Uterus (tissue), 2 donors: ENCODE measurements at regions not wholly inside any gene's neighbourhood (a gene's known extent, or its start where the extent isn't known, plus 50 kb on each side); places are given as distances from the start of the nearest gene placed in this dataset.

ENCODE experiments used
- POLR2A ChIP-seq, 2 donors: fragments of 450-650 bp; IDR thresholded peaks; one replicate each; pipeline ENCODE4 v1.6.1; 2016; ENCODE audit warnings: antibody characterized with exemption in 2 of 2, mild to moderate bottlenecking in 1 of 2, moderate library complexity in 1 of 2
- TF ChIP-seq, protein P1 (sequence below), 4 experiments: fragments of 200-600 bp in 2 of 4; fragments of 450-650 bp in 2 of 4; sonication (generic) in 2 of 4; IDR thresholded peaks; one replicate each; pipeline ENCODE4 v1.5.1; 2016 to 2019; ENCODE audit warnings: antibody characterized with exemption in 4 of 4, mild to moderate bottlenecking in 2 of 4, moderate library complexity in 1 of 4

DNA sequence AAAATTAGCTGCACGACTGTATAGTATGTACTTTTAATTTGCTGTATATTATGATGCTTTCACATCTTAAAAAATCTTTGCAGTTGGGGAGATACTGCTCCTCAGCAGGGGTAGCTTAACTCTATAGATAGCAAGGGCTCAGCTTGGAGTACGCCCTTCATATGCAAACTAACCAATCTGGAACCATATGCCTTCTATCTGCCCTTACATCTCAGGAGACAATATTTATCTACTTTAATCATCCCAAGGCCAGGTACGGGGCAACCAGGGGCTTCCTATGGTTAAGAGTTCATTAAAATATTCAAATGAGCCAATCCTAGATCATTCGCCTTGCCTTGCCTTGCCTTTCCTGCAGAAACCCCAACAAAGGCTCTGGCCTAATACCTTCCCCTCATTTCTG is 204.1 kb upstream of the ZBTB20 start:
- TF ChIP-seq, protein P1, sequence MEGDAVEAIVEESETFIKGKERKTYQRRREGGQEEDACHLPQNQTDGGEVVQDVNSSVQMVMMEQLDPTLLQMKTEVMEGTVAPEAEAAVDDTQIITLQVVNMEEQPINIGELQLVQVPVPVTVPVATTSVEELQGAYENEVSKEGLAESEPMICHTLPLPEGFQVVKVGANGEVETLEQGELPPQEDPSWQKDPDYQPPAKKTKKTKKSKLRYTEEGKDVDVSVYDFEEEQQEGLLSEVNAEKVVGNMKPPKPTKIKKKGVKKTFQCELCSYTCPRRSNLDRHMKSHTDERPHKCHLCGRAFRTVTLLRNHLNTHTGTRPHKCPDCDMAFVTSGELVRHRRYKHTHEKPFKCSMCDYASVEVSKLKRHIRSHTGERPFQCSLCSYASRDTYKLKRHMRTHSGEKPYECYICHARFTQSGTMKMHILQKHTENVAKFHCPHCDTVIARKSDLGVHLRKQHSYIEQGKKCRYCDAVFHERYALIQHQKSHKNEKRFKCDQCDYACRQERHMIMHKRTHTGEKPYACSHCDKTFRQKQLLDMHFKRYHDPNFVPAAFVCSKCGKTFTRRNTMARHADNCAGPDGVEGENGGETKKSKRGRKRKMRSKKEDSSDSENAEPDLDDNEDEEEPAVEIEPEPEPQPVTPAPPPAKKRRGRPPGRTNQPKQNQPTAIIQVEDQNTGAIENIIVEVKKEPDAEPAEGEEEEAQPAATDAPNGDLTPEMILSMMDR (IDR thresholded peaks at IDR 0.05), result no peak
- TF ChIP-seq POLR2A (IDR thresholded peaks at IDR 0.05), result no peak
